ENCODE measurements at regions not wholly inside any gene's neighbourhood (a gene's known extent, or its start where the extent isn't known, plus 50 kb on each side); places are given as distances from the start of the nearest gene placed in this dataset.
A peak's percentile ranks its signal among the peaks of the same experiment; 100 is the strongest.

GRCh38 chr10:10589540-10590303 lies 427.9 kb upstream of the CELF2 start:
- DNase-seq (ENCODE audit: insufficient read length, low spot score), result peak; percentile 3
- no peak for FAIRE-seq

DNA sequence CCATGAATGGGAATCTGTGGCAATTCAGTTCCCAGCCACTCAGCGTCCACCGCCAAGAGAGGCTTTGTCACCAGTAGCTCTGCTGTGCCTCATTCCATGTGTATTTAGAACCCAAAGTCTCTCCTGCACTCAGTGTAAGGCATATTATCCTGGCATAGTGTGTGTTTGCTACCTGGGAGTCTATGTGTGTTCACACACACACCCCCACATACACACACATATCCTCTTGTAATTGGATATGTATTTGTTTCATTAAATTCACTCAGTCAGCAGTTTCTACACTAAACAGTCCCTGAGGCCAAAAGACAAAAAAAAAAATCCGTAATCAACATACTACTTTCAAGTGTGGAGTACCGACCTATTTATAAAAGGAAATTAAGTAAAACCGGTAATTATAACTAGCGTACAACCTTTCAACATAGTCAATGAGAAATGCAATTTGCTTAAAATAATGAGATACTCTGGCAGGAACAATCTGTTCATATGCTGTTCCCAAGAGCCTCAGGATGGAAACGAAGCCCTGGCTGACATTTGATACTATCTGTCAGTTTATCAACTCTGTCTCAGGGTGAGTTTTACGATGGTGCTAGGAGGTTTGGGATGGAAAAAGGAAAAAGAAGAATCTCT lies 425.8 kb upstream of the CELF2 start:
- FAIRE-seq (no peak), DNase-seq (ENCODE audit: insufficient read length, low spot score) (no peak)

GRCh38 chr10:10596256-10596655 lies 421.4 kb upstream of the CELF2 start:
- DNase-seq (ENCODE audit: insufficient read length, low spot score) (no peak), FAIRE-seq (no peak)

- DNase-seq (ENCODE audit: insufficient read length, low spot score) (no peak), FAIRE-seq (no peak)
These were observed 419.4 kb upstream of the CELF2 start for GRCh38 chr10:10598297-10598696.

- DNase-seq (ENCODE audit: insufficient read length, low spot score) (no peak), FAIRE-seq (no peak)
These were observed 417.7 kb upstream of the CELF2 start for GRCh38 chr10:10600004-10600403.

- FAIRE-seq (no peak), DNase-seq (ENCODE audit: insufficient read length, low spot score) (no peak)
These were observed 412.1 kb upstream of the CELF2 start for GRCh38 chr10:10605551-10606081.

DNA sequence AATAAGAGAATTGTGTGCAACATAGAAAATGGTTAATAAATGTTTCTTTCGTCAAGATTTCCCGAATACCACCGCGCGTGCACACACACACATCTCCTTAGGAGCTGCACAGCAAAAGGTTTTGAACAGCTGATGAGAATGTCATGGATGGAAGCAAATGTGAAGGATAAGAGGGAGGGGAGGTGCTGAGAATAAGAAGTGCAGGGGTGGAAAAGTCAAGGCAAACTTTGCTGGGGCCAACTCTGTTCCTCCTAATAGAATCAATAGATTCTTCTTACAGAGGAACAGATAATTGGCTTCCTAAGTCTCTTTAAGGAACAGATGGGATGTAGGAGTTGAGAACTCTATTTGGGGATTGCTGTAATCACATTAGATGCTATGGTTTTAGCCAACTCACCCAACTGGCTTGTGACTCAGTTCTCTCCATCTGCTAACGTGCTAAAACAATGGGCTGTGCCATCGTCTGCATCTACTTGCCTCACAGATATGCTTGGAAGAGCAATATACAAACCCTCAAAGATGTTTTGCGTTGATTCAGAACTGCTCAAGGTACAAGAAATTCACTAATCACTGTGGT lies 408.2 kb upstream of the CELF2 start:
- DNase-seq (ENCODE audit: insufficient read length, low spot score) (no peak), FAIRE-seq (no peak)

- FAIRE-seq (no peak), DNase-seq (ENCODE audit: insufficient read length, low spot score) (no peak)
These were observed 407.5 kb upstream of the CELF2 start for GRCh38 chr10:10610171-10610570.

DNA sequence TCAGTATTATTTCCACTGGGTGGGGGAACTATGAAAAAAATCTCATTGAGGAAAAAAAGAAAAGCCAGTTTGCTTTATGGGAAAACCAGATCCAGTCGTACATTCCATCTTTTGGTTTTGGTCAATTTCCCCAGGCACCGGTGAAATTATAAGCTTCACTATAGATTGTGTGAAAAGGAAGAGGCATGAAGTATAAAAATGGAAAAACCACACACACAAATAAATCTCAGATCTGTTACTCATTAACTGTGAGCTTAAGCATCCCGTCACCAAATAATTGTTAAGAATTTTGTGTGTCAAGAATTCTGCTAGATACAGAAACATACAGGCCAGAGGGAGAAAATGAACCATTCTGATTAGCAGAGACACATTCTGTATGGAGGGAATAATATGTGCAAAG lies 405.5 kb upstream of the CELF2 start:
- FAIRE-seq (no peak), DNase-seq (ENCODE audit: insufficient read length, low spot score) (no peak)

GRCh38 chr10:10613656-10614244 lies 403.9 kb upstream of the CELF2 start:
- no peak for DNase-seq (ENCODE audit: insufficient read length, low spot score)
- FAIRE-seq, result no peak

- no peak for FAIRE-seq
- DNase-seq (ENCODE audit: insufficient read length, low spot score), result no peak
These were observed 400.0 kb upstream of the CELF2 start for GRCh38 chr10:10617686-10618085.

DNA sequence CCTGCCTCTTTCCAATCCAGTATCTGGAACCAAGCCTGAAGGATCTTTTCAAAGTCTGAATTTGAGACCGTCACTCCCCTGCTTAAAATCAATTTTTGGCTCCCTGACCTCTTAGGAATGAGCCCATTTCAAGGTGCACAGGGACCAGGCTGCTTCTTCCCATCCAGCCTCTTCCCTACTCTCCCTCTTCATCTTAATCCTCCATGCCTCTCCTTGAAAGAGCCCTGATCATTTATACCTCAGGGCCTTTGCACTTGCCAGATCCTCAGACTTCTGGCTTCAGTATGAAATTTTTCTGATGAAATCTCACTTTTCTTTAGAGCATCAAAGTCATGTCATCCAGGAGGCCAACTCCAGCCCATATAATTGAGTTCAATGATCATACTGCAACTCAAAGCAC lies 399.5 kb upstream of the CELF2 start:
- FAIRE-seq (no peak), DNase-seq (ENCODE audit: insufficient read length, low spot score) (no peak)

DNA sequence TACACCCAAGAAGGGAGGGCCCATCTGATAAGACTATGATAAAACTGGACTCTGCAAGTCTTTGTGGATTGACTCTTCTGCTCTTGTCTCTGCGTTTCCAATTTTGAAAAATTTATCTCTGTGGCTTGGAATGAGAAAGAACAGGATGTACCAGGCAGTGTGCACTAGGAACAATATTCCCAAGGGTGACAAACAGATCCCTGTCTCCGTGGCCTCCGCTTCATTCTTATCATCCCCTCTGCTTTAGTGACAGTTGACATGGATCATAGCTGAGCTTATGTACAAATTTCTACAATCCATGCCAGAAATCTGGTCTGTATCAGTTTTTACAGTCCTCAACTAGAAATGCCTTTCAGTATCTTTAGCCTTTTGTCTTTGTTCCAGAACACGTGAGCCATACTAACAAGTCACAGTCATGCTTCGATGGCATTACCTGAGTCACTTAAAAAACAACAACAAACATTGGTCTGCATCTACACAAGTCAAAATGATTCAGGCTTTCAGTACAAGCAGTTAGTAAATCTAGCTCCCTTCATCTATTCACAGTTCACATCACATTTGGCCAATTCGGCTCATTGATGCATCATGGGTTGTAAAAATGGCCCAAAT lies 393.6 kb upstream of the CELF2 start:
- FAIRE-seq, result no peak
- no peak for DNase-seq (ENCODE audit: insufficient read length, low spot score)

DNA sequence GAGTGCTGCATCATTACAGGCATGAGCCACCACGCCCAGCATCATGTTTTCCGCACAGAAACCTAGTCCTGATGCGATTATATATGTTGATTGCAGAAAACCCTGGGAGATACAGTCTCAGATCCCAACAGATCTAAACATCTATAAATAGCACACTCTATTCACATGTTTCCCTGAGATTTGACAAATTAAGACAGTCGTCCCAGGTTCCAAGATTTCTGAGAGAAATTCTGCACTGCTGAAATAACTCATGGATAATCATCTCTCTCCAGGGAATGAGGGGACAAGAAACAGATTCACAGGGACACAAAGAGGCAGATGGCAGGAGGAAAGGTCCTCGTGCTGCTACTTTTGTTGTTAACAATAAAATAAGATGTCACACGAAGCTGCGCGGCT lies 393.1 kb upstream of the CELF2 start:
- DNase-seq (ENCODE audit: insufficient read length, low spot score), result no peak
- no peak for FAIRE-seq

GRCh38 chr10:10625491-10625890 lies 392.2 kb upstream of the CELF2 start:
- no peak for FAIRE-seq

DNA sequence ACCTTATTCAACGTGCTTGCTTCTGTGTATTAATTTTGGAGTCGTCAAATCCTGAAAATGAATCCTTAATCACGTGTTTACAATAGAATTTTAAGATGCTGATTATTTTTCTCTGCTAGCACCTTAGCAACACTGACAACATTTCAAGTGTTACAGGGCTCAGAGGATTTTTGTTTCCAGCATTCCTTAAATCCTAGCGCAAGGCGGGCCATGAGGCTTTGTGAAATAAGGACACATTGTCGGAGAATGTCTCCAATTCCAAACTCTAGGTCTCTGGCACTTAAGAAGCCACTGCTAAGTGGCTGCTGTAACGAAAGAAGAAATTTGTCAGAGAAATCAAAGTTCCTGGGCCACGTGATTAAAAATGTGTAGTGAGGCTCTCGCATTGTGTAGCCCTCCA lies 390.9 kb upstream of the CELF2 start:
- DNase-seq (ENCODE audit: insufficient read length, low spot score) (no peak), FAIRE-seq (no peak)

More at GRCh38 chr10:10625491-10625890, 392.2 kb upstream of the CELF2 start:
- no peak for DNase-seq (ENCODE audit: insufficient read length, low spot score)

- no peak for FAIRE-seq
- DNase-seq (ENCODE audit: insufficient read length, low spot score), result no peak
These were observed 390.3 kb upstream of the CELF2 start for GRCh38 chr10:10627414-10627813.

DNA sequence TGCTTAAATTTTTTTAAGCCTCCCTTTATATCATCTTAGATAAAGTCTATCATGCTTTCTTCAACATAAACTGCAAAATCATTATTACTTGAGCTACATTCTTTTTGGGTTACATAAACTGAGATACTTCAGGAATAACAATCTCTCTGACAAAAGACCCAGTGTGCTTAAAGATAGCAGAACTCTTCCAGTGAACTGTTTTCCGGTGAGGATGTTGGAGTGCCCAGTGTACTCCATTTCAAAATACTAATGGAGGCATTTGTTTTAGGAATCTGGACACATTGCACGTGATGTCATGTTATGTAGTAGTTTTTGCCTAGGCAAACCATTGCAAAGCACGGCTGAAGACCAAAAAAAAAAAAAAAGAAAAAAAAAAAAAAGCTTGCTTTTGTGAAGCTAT lies 388.2 kb upstream of the CELF2 start:
- FAIRE-seq (no peak), DNase-seq (ENCODE audit: insufficient read length, low spot score) (no peak)

DNA sequence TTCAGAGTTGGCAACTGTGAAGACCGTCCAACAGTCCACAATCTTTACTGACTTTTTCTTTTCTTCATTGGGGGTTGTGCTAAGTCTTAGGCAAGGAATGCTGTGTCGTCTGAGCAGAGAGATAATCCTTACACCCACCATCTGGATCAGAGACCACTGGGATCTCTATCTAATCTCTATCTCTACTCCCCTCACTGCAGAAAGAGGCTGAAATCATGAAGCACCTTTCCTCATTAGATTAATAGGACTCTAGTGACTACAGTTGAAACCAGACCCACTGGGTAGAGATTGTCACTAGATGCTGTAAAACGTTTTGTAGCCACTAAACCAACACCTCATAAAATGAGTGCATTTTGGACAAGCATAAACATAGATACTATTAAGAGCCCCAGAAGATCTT lies 387.4 kb upstream of the CELF2 start:
- DNase-seq (ENCODE audit: insufficient read length, low spot score), result no peak
- FAIRE-seq, result no peak

DNA sequence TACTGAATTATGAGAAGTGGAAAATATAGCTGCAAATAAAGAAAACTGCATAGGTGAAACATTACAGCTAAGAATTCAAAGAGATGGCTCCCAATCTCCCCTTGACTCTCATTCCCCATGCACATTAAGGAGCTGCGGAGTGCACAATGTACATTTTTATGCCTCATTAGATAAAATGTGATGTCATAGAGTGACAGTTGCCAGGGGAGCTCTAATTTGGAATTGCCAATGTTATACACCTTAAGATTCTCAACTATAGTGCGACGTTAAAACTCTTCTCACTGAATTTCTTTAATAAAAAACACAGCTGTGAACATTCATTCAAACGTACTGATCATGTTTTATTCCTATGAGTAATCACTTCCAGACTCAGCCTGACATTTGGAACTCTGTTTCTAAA lies 386.9 kb upstream of the CELF2 start:
- FAIRE-seq (no peak), DNase-seq (ENCODE audit: insufficient read length, low spot score) (no peak)

DNA sequence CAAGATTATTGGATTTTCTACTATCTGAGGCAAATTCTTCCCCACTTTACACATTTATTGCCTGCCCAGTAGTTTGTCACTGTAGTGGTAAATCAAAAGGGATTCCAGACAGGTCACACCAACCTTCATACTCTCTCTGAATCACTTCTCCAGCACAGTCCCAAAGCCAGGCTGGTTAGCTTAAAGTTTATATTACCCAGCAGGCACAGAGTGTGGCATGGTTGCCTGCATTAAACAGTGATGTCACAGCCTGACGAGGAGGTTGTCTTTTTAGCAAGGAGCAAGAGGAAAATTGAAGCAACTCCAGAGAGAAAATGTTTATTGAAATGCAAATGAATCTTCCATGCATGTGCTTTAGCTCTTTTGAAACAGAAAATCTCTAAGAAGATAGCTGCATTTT lies 375.5 kb upstream of the CELF2 start:
- DNase-seq (ENCODE audit: insufficient read length, low spot score) (no peak), FAIRE-seq (no peak)

All from HTR-8/SVneo (cell line).